ENCODE measurements at regions not wholly inside any gene's neighbourhood (a gene's known extent, or its start where the extent isn't known, plus 50 kb on each side); places are given as distances from the start of the nearest gene placed in this dataset.

DNA sequence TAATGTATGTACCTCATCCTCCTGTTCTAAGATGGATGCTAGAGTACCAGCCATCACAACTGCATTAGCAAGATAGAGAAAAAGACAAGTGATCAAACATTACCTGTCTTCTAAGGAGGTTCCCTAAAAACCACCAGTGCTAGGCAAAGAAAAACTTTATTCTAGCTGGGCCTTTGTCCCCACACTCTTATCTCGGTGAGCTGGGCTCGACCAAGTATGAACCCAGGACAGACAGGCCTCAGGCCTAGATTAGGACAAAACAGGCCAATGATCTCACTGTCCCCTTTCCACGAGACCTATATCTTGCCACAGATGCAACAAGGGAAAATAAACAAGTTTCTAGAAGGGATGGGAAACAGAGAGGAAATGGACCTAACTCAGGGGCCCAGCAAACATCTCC is 127.6 kb upstream of the PKDCC start:
- TF ChIP-seq, protein P1, sequence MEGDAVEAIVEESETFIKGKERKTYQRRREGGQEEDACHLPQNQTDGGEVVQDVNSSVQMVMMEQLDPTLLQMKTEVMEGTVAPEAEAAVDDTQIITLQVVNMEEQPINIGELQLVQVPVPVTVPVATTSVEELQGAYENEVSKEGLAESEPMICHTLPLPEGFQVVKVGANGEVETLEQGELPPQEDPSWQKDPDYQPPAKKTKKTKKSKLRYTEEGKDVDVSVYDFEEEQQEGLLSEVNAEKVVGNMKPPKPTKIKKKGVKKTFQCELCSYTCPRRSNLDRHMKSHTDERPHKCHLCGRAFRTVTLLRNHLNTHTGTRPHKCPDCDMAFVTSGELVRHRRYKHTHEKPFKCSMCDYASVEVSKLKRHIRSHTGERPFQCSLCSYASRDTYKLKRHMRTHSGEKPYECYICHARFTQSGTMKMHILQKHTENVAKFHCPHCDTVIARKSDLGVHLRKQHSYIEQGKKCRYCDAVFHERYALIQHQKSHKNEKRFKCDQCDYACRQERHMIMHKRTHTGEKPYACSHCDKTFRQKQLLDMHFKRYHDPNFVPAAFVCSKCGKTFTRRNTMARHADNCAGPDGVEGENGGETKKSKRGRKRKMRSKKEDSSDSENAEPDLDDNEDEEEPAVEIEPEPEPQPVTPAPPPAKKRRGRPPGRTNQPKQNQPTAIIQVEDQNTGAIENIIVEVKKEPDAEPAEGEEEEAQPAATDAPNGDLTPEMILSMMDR (IDR thresholded peaks at IDR 0.05; ENCODE audit: low read depth, low read length) = no peak
- TF ChIP-seq EZH2phosphoT487 (IDR thresholded peaks at IDR 0.05; ENCODE audit: low read depth) = no peak
